ENCODE measurements at regions not wholly inside any gene's neighbourhood (a gene's known extent, or its start where the extent isn't known, plus 50 kb on each side); places are given as distances from the start of the nearest gene placed in this dataset.

- ChIA-PET POLR2A (no interaction called here), CTCF (interaction anchor here (0.9 to 1.3 kb wide), 2 partner anchors 10 to 680 kb away, joined by 3 to 4 read pairs; no protein-coding TSS in a partner anchor)
- no peak for TF ChIP-seq CTCF (IDR thresholded peaks at IDR 0.05; ENCODE audit: insufficient read depth, low read depth, low read length)
- DNase-seq (ENCODE audit: low read depth) = no peak
- no peaks in the 10 kb centered on the region for H3K27me3 ChIP-seq (ENCODE audit: control insufficient read depth, insufficient read depth, low read length)
- no peaks in the 10 kb centered on the region for H3K36me3 ChIP-seq (ENCODE audit: control insufficient read depth, insufficient read depth, low read length)
- H3K4me3 ChIP-seq (ENCODE audit: low read depth, low read length) = no peak overlapping the region
Measured at GRCh38 chr2:217363470-217363869, 503.6 kb upstream of the TNP1 start.

- Histone ChIP-seq H3K27me3 (ENCODE audit: control insufficient read depth, insufficient read depth, low read length) (no peaks in the 10 kb centered on the region), H3K36me3 (ENCODE audit: control insufficient read depth, insufficient read depth, low read length) (no peaks in the 10 kb centered on the region), H3K4me3 (ENCODE audit: low read depth, low read length) (no peak overlapping the region)
- TF ChIP-seq CTCF (IDR thresholded peaks at IDR 0.05; ENCODE audit: insufficient read depth, low read depth, low read length) = no peak
- CTCF ChIA-PET = no interaction called here
- POLR2A ChIA-PET = no interaction called here
- DNase-seq (ENCODE audit: low read depth) = no peak
Measured at GRCh38 chr2:217362710-217363109, 502.8 kb upstream of the TNP1 start.

- H3K4me3 ChIP-seq (ENCODE audit: low read depth, low read length) = no peak overlapping the region
- no peaks in the 10 kb centered on the region for H3K36me3 ChIP-seq (ENCODE audit: control insufficient read depth, insufficient read depth, low read length)
- H3K27me3 ChIP-seq (ENCODE audit: control insufficient read depth, insufficient read depth, low read length) = no peaks in the 10 kb centered on the region
- DNase-seq (ENCODE audit: low read depth) = no peak
- CTCF ChIA-PET = interaction anchor here (0.6 to 1.1 kb wide), 3 partner anchors 10 to 550 kb away, joined by 3 to 4 read pairs (median 4); no protein-coding TSS in a partner anchor
- no peak for TF ChIP-seq CTCF (IDR thresholded peaks at IDR 0.05; ENCODE audit: insufficient read depth, low read depth, low read length)
- POLR2A ChIA-PET = interaction anchor here (0.6 kb wide), 1 partner anchor 148 kb away, joined by 3 read pairs; no protein-coding TSS in a partner anchor
Measured at GRCh38 chr2:217362286-217362685, 502.4 kb upstream of the TNP1 start.

GRCh38 chr2:217361483-217361880, 501.6 kb upstream of the TNP1 start:
- Histone ChIP-seq H3K27me3 (ENCODE audit: control insufficient read depth, insufficient read depth, low read length) (no peaks in the 10 kb centered on the region), H3K36me3 (ENCODE audit: control insufficient read depth, insufficient read depth, low read length) (no peaks in the 10 kb centered on the region), H3K4me3 (ENCODE audit: low read depth, low read length) (no peak overlapping the region)
- ChIA-PET CTCF (interaction anchor here (0.6 to 1.3 kb wide), 4 partner anchors 9 to 149 kb away, joined by 3 to 4 read pairs (median 3); no protein-coding TSS in a partner anchor), POLR2A (interaction anchor here (0.6 to 1.3 kb wide), 3 partner anchors 24 to 668 kb away, joined by 3 to 10 read pairs (median 3); no protein-coding TSS in a partner anchor)
- no peak for TF ChIP-seq CTCF (IDR thresholded peaks at IDR 0.05; ENCODE audit: insufficient read depth, low read depth, low read length)
- DNase-seq (ENCODE audit: low read depth) = no peak

- CTCF ChIA-PET = interaction anchor here (0.6 to 1.4 kb wide), 6 partner anchors 9 to 195 kb away, joined by 3 to 5 read pairs (median 4); no protein-coding TSS in a partner anchor
- POLR2A ChIA-PET = interaction anchor here (0.6 to 1.3 kb wide), 2 partner anchors 23 to 667 kb away, joined by 3 to 10 read pairs; no protein-coding TSS in a partner anchor
- TF ChIP-seq CTCF (IDR thresholded peaks at IDR 0.05; ENCODE audit: insufficient read depth, low read depth, low read length) = no peak
- Histone ChIP-seq H3K4me3 (ENCODE audit: low read depth, low read length) (no peak overlapping the region), H3K27me3 (ENCODE audit: control insufficient read depth, insufficient read depth, low read length) (no peaks in the 10 kb centered on the region), H3K36me3 (ENCODE audit: control insufficient read depth, insufficient read depth, low read length) (no peaks in the 10 kb centered on the region)
- peak; percentile 87 for DNase-seq (ENCODE audit: low read depth)
Measured at GRCh38 chr2:217360781-217361482, 501.1 kb upstream of the TNP1 start.

All from BJ (cell line).